ENCODE measurements at regions not wholly inside any gene's neighbourhood (a gene's known extent, or its start where the extent isn't known, plus 50 kb on each side); places are given as distances from the start of the nearest gene placed in this dataset.

DNA sequence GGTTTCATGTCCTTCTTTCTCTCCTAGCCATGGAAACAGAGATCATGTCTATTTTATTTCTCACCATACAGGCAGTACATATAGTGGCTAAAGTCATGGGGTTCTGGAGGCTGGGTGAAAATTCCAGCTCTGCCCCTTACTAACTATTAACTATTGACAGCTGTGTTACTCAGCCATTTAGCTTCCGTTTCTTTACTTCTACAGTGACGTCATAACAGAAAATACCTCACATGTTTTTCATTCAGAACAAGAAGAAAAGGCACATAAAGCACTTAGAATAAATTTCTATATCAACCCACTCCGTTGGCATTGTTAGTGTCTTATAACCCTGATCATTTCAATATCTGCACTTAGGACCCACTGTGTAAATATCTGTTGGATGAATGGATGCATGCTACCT lies 1506.9 kb upstream of the TMEM132C start:
- FAIRE-seq (no peak), DNase-seq (no peak)
- peaks cover 0 to 21% (median 0%) of the 10 kb centered on the region in 3 donors for H3K9me3 ChIP-seq (ENCODE audit: control insufficient read depth in 2 of 3, insufficient read depth in 1 of 3, low read length in 3 of 3)
- intact Hi-C loops (cut with DNase I) = no loop called here
- TF ChIP-seq, protein P1, sequence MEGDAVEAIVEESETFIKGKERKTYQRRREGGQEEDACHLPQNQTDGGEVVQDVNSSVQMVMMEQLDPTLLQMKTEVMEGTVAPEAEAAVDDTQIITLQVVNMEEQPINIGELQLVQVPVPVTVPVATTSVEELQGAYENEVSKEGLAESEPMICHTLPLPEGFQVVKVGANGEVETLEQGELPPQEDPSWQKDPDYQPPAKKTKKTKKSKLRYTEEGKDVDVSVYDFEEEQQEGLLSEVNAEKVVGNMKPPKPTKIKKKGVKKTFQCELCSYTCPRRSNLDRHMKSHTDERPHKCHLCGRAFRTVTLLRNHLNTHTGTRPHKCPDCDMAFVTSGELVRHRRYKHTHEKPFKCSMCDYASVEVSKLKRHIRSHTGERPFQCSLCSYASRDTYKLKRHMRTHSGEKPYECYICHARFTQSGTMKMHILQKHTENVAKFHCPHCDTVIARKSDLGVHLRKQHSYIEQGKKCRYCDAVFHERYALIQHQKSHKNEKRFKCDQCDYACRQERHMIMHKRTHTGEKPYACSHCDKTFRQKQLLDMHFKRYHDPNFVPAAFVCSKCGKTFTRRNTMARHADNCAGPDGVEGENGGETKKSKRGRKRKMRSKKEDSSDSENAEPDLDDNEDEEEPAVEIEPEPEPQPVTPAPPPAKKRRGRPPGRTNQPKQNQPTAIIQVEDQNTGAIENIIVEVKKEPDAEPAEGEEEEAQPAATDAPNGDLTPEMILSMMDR (IDR thresholded peaks at IDR 0.05; ENCODE audit: borderline replicate concordance, extremely low read depth, insufficient read depth) = no peak
- no peaks in the 10 kb centered on the region for H3K4me1 ChIP-seq (ENCODE audit: control insufficient read depth in 2 of 3, insufficient read depth in 2 of 3, low read depth in 1 of 3, low read length in 3 of 3)
- H3K9ac ChIP-seq (ENCODE audit: low read length in 3 of 3) = no peak overlapping the region
- H3K36me3 ChIP-seq (ENCODE audit: control insufficient read depth in 2 of 3, insufficient read depth in 3 of 3, low read length in 3 of 3) = no peaks in the 10 kb centered on the region
- no peaks in the 10 kb centered on the region for H3K27me3 ChIP-seq (ENCODE audit: control insufficient read depth, insufficient read depth, low read length)
- H3K27ac ChIP-seq (ENCODE audit: low read depth in 2 of 2, low read length in 2 of 2) = no peak overlapping the region
- H3K4me3 ChIP-seq (ENCODE audit: low read length in 3 of 3) = no peak overlapping the region

- DNase-seq = no peak
- H3K4me1 ChIP-seq (ENCODE audit: control insufficient read depth in 2 of 3, insufficient read depth in 2 of 3, low read depth in 1 of 3, low read length in 3 of 3) = no peaks in the 10 kb centered on the region
- H3K27ac ChIP-seq (ENCODE audit: low read depth in 2 of 2, low read length in 2 of 2) = no peak overlapping the region
- no peaks in the 10 kb centered on the region for H3K36me3 ChIP-seq (ENCODE audit: control insufficient read depth in 2 of 3, insufficient read depth in 3 of 3, low read length in 3 of 3)
- intact Hi-C loops (cut with DNase I) = no loop called here
- TF ChIP-seq, protein P1 (IDR thresholded peaks at IDR 0.05; ENCODE audit: borderline replicate concordance, extremely low read depth, insufficient read depth) = no peak
- H3K9me3 ChIP-seq (ENCODE audit: control insufficient read depth in 2 of 3, insufficient read depth in 1 of 3, low read length in 3 of 3) = peaks cover 0 to 28% (median 0%) of the 10 kb centered on the region in 3 donors
- FAIRE-seq = no peak
- H3K9ac ChIP-seq (ENCODE audit: low read length in 3 of 3) = no peak overlapping the region
- no peaks in the 10 kb centered on the region for H3K27me3 ChIP-seq (ENCODE audit: control insufficient read depth, insufficient read depth, low read length)
- H3K4me3 ChIP-seq (ENCODE audit: low read length in 3 of 3) = no peak overlapping the region
Measured at GRCh38 chr12:126761420-126761819, 1505.5 kb upstream of the TMEM132C start.

GRCh38 chr12:126762150-126762549 lies 1504.8 kb upstream of the TMEM132C start:
- no peak for FAIRE-seq
- H3K4me1 ChIP-seq (ENCODE audit: control insufficient read depth in 2 of 3, insufficient read depth in 2 of 3, low read depth in 1 of 3, low read length in 3 of 3) = no peaks in the 10 kb centered on the region
- H3K36me3 ChIP-seq (ENCODE audit: control insufficient read depth in 2 of 3, insufficient read depth in 3 of 3, low read length in 3 of 3) = no peaks in the 10 kb centered on the region
- no peak overlapping the region for H3K9ac ChIP-seq (ENCODE audit: low read length in 3 of 3)
- no peak overlapping the region for H3K4me3 ChIP-seq (ENCODE audit: low read length in 3 of 3)
- no peaks in the 10 kb centered on the region for H3K27me3 ChIP-seq (ENCODE audit: control insufficient read depth, insufficient read depth, low read length)
- intact Hi-C loops (cut with DNase I) = no loop called here
- DNase-seq = no peak
- TF ChIP-seq, protein P1 (IDR thresholded peaks at IDR 0.05; ENCODE audit: borderline replicate concordance, extremely low read depth, insufficient read depth) = no peak
- peaks cover 0 to 28% (median 2%) of the 10 kb centered on the region in 3 donors for H3K9me3 ChIP-seq (ENCODE audit: control insufficient read depth in 2 of 3, insufficient read depth in 1 of 3, low read length in 3 of 3)
- H3K27ac ChIP-seq (ENCODE audit: low read depth in 2 of 2, low read length in 2 of 2) = no peak overlapping the region

GRCh38 chr12:126763359-126763758 lies 1503.6 kb upstream of the TMEM132C start:
- H3K4me3 ChIP-seq (ENCODE audit: low read length in 3 of 3) = no peak overlapping the region
- H3K27ac ChIP-seq (ENCODE audit: low read depth in 2 of 2, low read length in 2 of 2) = no peak overlapping the region
- H3K36me3 ChIP-seq (ENCODE audit: control insufficient read depth in 2 of 3, insufficient read depth in 3 of 3, low read length in 3 of 3) = no peaks in the 10 kb centered on the region
- no peak for DNase-seq
- H3K27me3 ChIP-seq (ENCODE audit: control insufficient read depth, insufficient read depth, low read length) = no peaks in the 10 kb centered on the region
- no peak overlapping the region for H3K9ac ChIP-seq (ENCODE audit: low read length in 3 of 3)
- no peaks in the 10 kb centered on the region for H3K4me1 ChIP-seq (ENCODE audit: control insufficient read depth in 2 of 3, insufficient read depth in 2 of 3, low read depth in 1 of 3, low read length in 3 of 3)
- intact Hi-C loops (cut with DNase I) = no loop called here
- TF ChIP-seq, protein P1 (IDR thresholded peaks at IDR 0.05; ENCODE audit: borderline replicate concordance, extremely low read depth, insufficient read depth) = no peak
- no peak for FAIRE-seq
- H3K9me3 ChIP-seq (ENCODE audit: control insufficient read depth in 2 of 3, insufficient read depth in 1 of 3, low read length in 3 of 3) = peaks cover 0 to 28% (median 2%) of the 10 kb centered on the region in 3 donors
